ENCODE measurements at regions not wholly inside any gene's neighbourhood (a gene's known extent, or its start where the extent isn't known, plus 50 kb on each side); places are given as distances from the start of the nearest gene placed in this dataset.

GRCh38 chr5:2696156-2696807, 55.2 kb downstream of the IRX2 start:
- DNase-seq, result no peak
- in situ Hi-C loops (cut with MboI; ENCODE audit: low pct_unique_long_range_greater_than_20kb, low sequenced_read_pairs), result no loop called here

- in situ Hi-C loops (cut with MboI; ENCODE audit: low pct_unique_long_range_greater_than_20kb, low sequenced_read_pairs), result no loop called here
These were observed 56.1 kb downstream of the IRX2 start for GRCh38 chr5:2695200-2695891.

GRCh38 chr5:2691530-2691929, 59.9 kb downstream of the IRX2 start:
- in situ Hi-C loops (cut with MboI; ENCODE audit: low pct_unique_long_range_greater_than_20kb, low sequenced_read_pairs), result no loop called here
- no peak for DNase-seq

More at GRCh38 chr5:2695200-2695891, 56.1 kb downstream of the IRX2 start:
- DNase-seq, result no peak

- in situ Hi-C loops (cut with MboI; ENCODE audit: low pct_unique_long_range_greater_than_20kb, low sequenced_read_pairs), result no loop called here
- DNase-seq, result no peak
These were observed 61.2 kb downstream of the IRX2 start for GRCh38 chr5:2690293-2690692.

- in situ Hi-C loops (cut with MboI; ENCODE audit: low pct_unique_long_range_greater_than_20kb, low sequenced_read_pairs), result no loop called here
These were observed 62.9 kb downstream of the IRX2 start for GRCh38 chr5:2688586-2688985.

GRCh38 chr5:2687746-2688145, 63.7 kb downstream of the IRX2 start:
- DNase-seq, result no peak
- in situ Hi-C loops (cut with MboI; ENCODE audit: low pct_unique_long_range_greater_than_20kb, low sequenced_read_pairs), result no loop called here

More at GRCh38 chr5:2688586-2688985, 62.9 kb downstream of the IRX2 start:
- DNase-seq, result no peak

GRCh38 chr5:2686321-2687124, 65.0 kb downstream of the IRX2 start:
- in situ Hi-C loops (cut with MboI; ENCODE audit: low pct_unique_long_range_greater_than_20kb, low sequenced_read_pairs), result no loop called here

GRCh38 chr5:2685651-2686272, 65.7 kb downstream of the IRX2 start:
- DNase-seq, result no peak
- in situ Hi-C loops (cut with MboI; ENCODE audit: low pct_unique_long_range_greater_than_20kb, low sequenced_read_pairs), result no loop called here

More at GRCh38 chr5:2686321-2687124, 65.0 kb downstream of the IRX2 start:
- no peak for DNase-seq

- in situ Hi-C loops (cut with MboI; ENCODE audit: low pct_unique_long_range_greater_than_20kb, low sequenced_read_pairs), result no loop called here
- DNase-seq, result no peak
These were observed 66.9 kb downstream of the IRX2 start for GRCh38 chr5:2684606-2685005.

- in situ Hi-C loops (cut with MboI; ENCODE audit: low pct_unique_long_range_greater_than_20kb, low sequenced_read_pairs), result no loop called here
- no peak for DNase-seq
These were observed 67.8 kb downstream of the IRX2 start for GRCh38 chr5:2683720-2684119.

- DNase-seq, result no peak
- in situ Hi-C loops (cut with MboI; ENCODE audit: low pct_unique_long_range_greater_than_20kb, low sequenced_read_pairs), result no loop called here
These were observed 70.0 kb downstream of the IRX2 start for GRCh38 chr5:2681476-2681875.

GRCh38 chr5:2680979-2681378, 70.5 kb downstream of the IRX2 start:
- no peak for DNase-seq
- in situ Hi-C loops (cut with MboI; ENCODE audit: low pct_unique_long_range_greater_than_20kb, low sequenced_read_pairs), result no loop called here

GRCh38 chr5:2677689-2678088, 73.8 kb downstream of the IRX2 start:
- in situ Hi-C loops (cut with MboI; ENCODE audit: low pct_unique_long_range_greater_than_20kb, low sequenced_read_pairs), result no loop called here

GRCh38 chr5:2675548-2675947, 75.9 kb downstream of the IRX2 start:
- in situ Hi-C loops (cut with MboI; ENCODE audit: low pct_unique_long_range_greater_than_20kb, low sequenced_read_pairs), result no loop called here
- no peak for DNase-seq

More at GRCh38 chr5:2677689-2678088, 73.8 kb downstream of the IRX2 start:
- no peak for DNase-seq

- DNase-seq, result no peak
- in situ Hi-C loops (cut with MboI; ENCODE audit: low pct_unique_long_range_greater_than_20kb, low sequenced_read_pairs), result no loop called here
These were observed 77.0 kb downstream of the IRX2 start for GRCh38 chr5:2674456-2674855.

- in situ Hi-C loops (cut with MboI; ENCODE audit: low pct_unique_long_range_greater_than_20kb, low sequenced_read_pairs), result no loop called here
- DNase-seq, result no peak
These were observed 80.5 kb downstream of the IRX2 start for GRCh38 chr5:2670940-2671339.

- no peak for DNase-seq
- in situ Hi-C loops (cut with MboI; ENCODE audit: low pct_unique_long_range_greater_than_20kb, low sequenced_read_pairs), result no loop called here
These were observed 81.6 kb downstream of the IRX2 start for GRCh38 chr5:2669913-2670312.

- in situ Hi-C loops (cut with MboI; ENCODE audit: low pct_unique_long_range_greater_than_20kb, low sequenced_read_pairs), result no loop called here
- DNase-seq, result no peak
These were observed 82.2 kb downstream of the IRX2 start for GRCh38 chr5:2669259-2669658.

- in situ Hi-C loops (cut with MboI; ENCODE audit: low pct_unique_long_range_greater_than_20kb, low sequenced_read_pairs), result no loop called here
- no peak for DNase-seq
These were observed 85.4 kb downstream of the IRX2 start for GRCh38 chr5:2666081-2666480.

GRCh38 chr5:2663489-2663888, 88.0 kb downstream of the IRX2 start:
- in situ Hi-C loops (cut with MboI; ENCODE audit: low pct_unique_long_range_greater_than_20kb, low sequenced_read_pairs), result no loop called here
- no peak for DNase-seq

Measured in KBM-7 (cell line).